ENCODE measurements at regions not wholly inside any gene's neighbourhood (a gene's known extent, or its start where the extent isn't known, plus 50 kb on each side); places are given as distances from the start of the nearest gene placed in this dataset.

DNA sequence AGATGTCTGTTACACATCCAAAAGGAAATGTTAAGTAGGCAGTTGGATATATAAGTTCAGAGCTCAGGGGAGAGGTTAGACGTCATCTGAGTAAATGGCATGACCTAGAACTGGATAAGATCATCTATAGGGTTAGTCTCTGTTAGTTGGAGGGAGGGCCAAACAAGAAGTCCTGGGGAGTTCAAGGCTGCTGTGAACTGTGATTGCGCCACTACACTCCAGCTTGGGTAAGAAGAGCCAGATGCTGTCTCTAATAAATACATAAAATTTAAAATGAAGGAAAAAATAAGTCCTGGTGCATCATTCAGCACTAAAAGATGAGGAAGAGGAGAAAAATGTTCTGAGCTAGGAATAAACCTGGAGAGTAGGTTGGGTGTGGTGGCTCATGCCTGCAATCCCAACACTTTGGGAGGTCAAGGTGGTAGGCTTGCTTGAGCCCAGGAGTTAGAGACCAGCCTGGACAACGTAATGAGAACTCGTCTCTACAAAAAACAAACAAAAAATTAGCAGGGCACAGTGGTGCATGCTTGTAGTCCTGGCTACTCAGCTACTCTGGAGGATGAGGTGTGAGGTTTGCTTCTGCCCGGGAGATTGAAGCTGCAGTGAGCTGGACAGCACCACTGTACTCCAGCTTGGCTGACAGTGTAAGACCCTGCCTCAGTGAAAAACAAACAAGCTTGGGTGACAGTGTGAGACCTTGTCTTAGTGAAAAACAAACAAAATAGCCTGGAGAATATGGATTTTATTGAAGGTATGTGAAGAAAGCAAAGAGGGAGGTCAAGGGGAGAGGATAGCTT, 123.6 kb downstream of the ACTBL2 start:
- no peak for TF ChIP-seq POLR2A (IDR thresholded peaks at IDR 0.05)
- TF ChIP-seq, protein P1, sequence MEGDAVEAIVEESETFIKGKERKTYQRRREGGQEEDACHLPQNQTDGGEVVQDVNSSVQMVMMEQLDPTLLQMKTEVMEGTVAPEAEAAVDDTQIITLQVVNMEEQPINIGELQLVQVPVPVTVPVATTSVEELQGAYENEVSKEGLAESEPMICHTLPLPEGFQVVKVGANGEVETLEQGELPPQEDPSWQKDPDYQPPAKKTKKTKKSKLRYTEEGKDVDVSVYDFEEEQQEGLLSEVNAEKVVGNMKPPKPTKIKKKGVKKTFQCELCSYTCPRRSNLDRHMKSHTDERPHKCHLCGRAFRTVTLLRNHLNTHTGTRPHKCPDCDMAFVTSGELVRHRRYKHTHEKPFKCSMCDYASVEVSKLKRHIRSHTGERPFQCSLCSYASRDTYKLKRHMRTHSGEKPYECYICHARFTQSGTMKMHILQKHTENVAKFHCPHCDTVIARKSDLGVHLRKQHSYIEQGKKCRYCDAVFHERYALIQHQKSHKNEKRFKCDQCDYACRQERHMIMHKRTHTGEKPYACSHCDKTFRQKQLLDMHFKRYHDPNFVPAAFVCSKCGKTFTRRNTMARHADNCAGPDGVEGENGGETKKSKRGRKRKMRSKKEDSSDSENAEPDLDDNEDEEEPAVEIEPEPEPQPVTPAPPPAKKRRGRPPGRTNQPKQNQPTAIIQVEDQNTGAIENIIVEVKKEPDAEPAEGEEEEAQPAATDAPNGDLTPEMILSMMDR (IDR thresholded peaks at IDR 0.05) = no peak
